H9 (cell line): ENCODE measurements at regions not wholly inside any gene's neighbourhood (a gene's known extent, or its start where the extent isn't known, plus 50 kb on each side); places are given as distances from the start of the nearest gene placed in this dataset.

ENCODE experiments used
- DNase-seq: peaks from one replicate; pipeline ENCODE4 v3.0.0-alpha.2; 2017
- H2AFZ ChIP-seq: one replicate; pipeline ENCODE4 v1.6.1; 2013; ENCODE audit warnings: mild to moderate bottlenecking, low read length, control low read depth, moderate library complexity
- H2AK5ac ChIP-seq: 2 replicates; pipeline ENCODE4 v1.6.1; 2013; ENCODE audit warnings: low read length, control low read depth, mixed read lengths; ENCODE audit not compliant: insufficient read length
- H2BK120ac ChIP-seq: one replicate; pipeline ENCODE4 v1.6.1; 2013; ENCODE audit warnings: low read depth, mild to moderate bottlenecking, low read length, control low read depth, inconsistent platforms; ENCODE audit not compliant: poor library complexity, severe bottlenecking
- H2BK12ac ChIP-seq: 2 replicates; pipeline ENCODE4 v1.6.1; 2013; ENCODE audit warnings: low read length, control low read depth, mixed read lengths, low read depth; ENCODE audit not compliant: insufficient read length
- H2BK15ac ChIP-seq: 2 replicates; pipeline ENCODE4 v1.6.1; 2013; ENCODE audit warnings: low read depth, low read length, control low read depth
- H2BK20ac ChIP-seq: one replicate; pipeline ENCODE4 v1.6.1; 2013; ENCODE audit warnings: low read depth, mild to moderate bottlenecking, low read length, control low read depth, inconsistent platforms; ENCODE audit not compliant: poor library complexity, severe bottlenecking
- H2BK5ac ChIP-seq: 2 replicates; pipeline ENCODE4 v1.6.1; 2013; ENCODE audit warnings: low read length, control low read depth, mixed read lengths; ENCODE audit not compliant: insufficient read length
- H3K14ac ChIP-seq: 2 replicates; pipeline ENCODE4 v1.6.1; 2013; ENCODE audit warnings: low read length, control low read depth; ENCODE audit not compliant: insufficient read depth
- H3K18ac ChIP-seq: 2 replicates; pipeline ENCODE4 v1.6.1; 2013; ENCODE audit warnings: low read depth, mild to moderate bottlenecking, mixed read lengths, low read length, control low read depth; ENCODE audit not compliant: insufficient read length
- H3K23ac ChIP-seq: 2 replicates; pipeline ENCODE4 v1.6.1; 2013; ENCODE audit warnings: low read length, control low read depth, mixed read lengths, low read depth; ENCODE audit not compliant: insufficient read length
- H3K23me2 ChIP-seq: 2 replicates; pipeline ENCODE4 v1.6.1; 2013; ENCODE audit warnings: low read depth, mild to moderate bottlenecking, mixed read lengths, low read length, control low read depth; ENCODE audit not compliant: insufficient read length, poor library complexity, severe bottlenecking
- H3K27ac ChIP-seq: 2 replicates; pipeline ENCODE4 v1.5.1; 2013; ENCODE audit warnings: low read length, control low read depth, mixed read lengths, low read depth; ENCODE audit not compliant: insufficient read length
- H3K27me3 ChIP-seq: 2 replicates; pipeline ENCODE4 v1.6.1; 2013; ENCODE audit warnings: low read length, control low read depth, inconsistent platforms; ENCODE audit not compliant: insufficient read depth
- H3K4ac ChIP-seq: 2 replicates; pipeline ENCODE4 v1.6.1; 2013; ENCODE audit warnings: low read depth, mild to moderate bottlenecking, control low read depth, inconsistent platforms, low read length, moderate library complexity
- H3K4me1 ChIP-seq: 2 replicates; pipeline ENCODE4 v1.6.1; 2013; ENCODE audit warnings: low read length, control low read depth, inconsistent platforms; ENCODE audit not compliant: insufficient read depth
- H3K4me2 ChIP-seq: 2 replicates; pipeline ENCODE4 v1.6.1; 2013; ENCODE audit warnings: low read length, control low read depth, mixed read lengths; ENCODE audit not compliant: insufficient read length, insufficient read depth
- H3K56ac ChIP-seq: 2 replicates; pipeline ENCODE4 v1.6.1; 2013; ENCODE audit warnings: low read depth, mild to moderate bottlenecking, mixed read lengths, low read length, control low read depth; ENCODE audit not compliant: insufficient read length
- H3K79me1 ChIP-seq: 2 replicates; pipeline ENCODE4 v1.6.1; 2013; ENCODE audit warnings: low read depth, mild to moderate bottlenecking, moderate library complexity, low read length, control low read depth, inconsistent platforms; ENCODE audit not compliant: insufficient read depth, poor library complexity, severe bottlenecking
- H3K79me2 ChIP-seq: 2 replicates; pipeline ENCODE4 v1.6.1; 2013; ENCODE audit warnings: low read length, control low read depth, inconsistent platforms; ENCODE audit not compliant: insufficient read depth
- H3K9ac ChIP-seq: 2 replicates; pipeline ENCODE4 v1.6.1; 2013; ENCODE audit warnings: low read length, control low read depth, mixed read lengths; ENCODE audit not compliant: insufficient read length; ENCODE audit errors: extremely low read depth
- H3K9me3 ChIP-seq: one replicate; pipeline ENCODE4 v1.6.1; 2013; ENCODE audit warnings: low read depth, low read length, inconsistent platforms; ENCODE audit not compliant: control insufficient read depth
- H3T11ph ChIP-seq: one replicate; pipeline ENCODE4 v1.6.1; 2013; ENCODE audit warnings: mild to moderate bottlenecking, low read length, control low read depth, inconsistent platforms
- H4K20me1 ChIP-seq: one replicate; pipeline ENCODE4 v1.6.1; 2013; ENCODE audit not compliant: control insufficient read depth, insufficient read length, insufficient read depth
- H4K5ac ChIP-seq: 2 replicates; pipeline ENCODE4 v1.6.1; 2013; ENCODE audit warnings: low read depth, mild to moderate bottlenecking, mixed read lengths, low read length, control low read depth; ENCODE audit not compliant: insufficient read length
- H4K8ac ChIP-seq: replicated peaks from 2 replicates; pipeline ENCODE4 v1.6.1; 2013; ENCODE audit warnings: low read length, control low read depth, mixed read lengths, low read depth; ENCODE audit not compliant: insufficient read length
- H4K91ac ChIP-seq: 2 replicates; pipeline ENCODE4 v1.6.1; 2013; ENCODE audit warnings: low read depth, mild to moderate bottlenecking, moderate library complexity, mixed read lengths, low read length, control low read depth; ENCODE audit not compliant: insufficient read length
- H3K27ac Mint-ChIP-seq, 3 experiments: 2 replicates in 2 of 3; 3 replicates in 1 of 3; pipeline ENCODE4 v1.8.0; 2020 to 2021; ENCODE audit warnings: mixed read lengths in 3 of 3, mild to moderate bottlenecking in 1 of 3, moderate library complexity in 1 of 3
- H3K27me3 Mint-ChIP-seq: 2 replicates; pipeline ENCODE4 v1.8.0; 2021; ENCODE audit warnings: low read depth, mild to moderate bottlenecking, moderate library complexity, mixed read lengths
- H3K36me3 Mint-ChIP-seq, 3 experiments: 2 replicates in 2 of 3; 3 replicates in 1 of 3; pipeline ENCODE4 v1.8.0; 2020 to 2021; ENCODE audit warnings: low read depth in 3 of 3, mixed read lengths in 3 of 3; ENCODE audit not compliant: insufficient read depth in 1 of 3
- H3K4me1 Mint-ChIP-seq, 2 experiments: 2 replicates each; pipeline ENCODE4 v1.8.0; 2020; ENCODE audit warnings: mixed read lengths in 2 of 2
- H3K4me3 Mint-ChIP-seq, 2 experiments: 2 replicates in 1 of 2; 3 replicates in 1 of 2; pipeline ENCODE4 v1.8.0; 2020 to 2021; ENCODE audit warnings: mild to moderate bottlenecking in 2 of 2, mixed read lengths in 2 of 2, moderate library complexity in 1 of 2
- H3K9me3 Mint-ChIP-seq, 2 experiments: 2 replicates in 1 of 2; 3 replicates in 1 of 2; pipeline ENCODE4 v1.8.0; 2020; ENCODE audit warnings: mild to moderate bottlenecking in 2 of 2, mixed read lengths in 2 of 2, moderate library complexity in 1 of 2
- CTCF ChIP-seq: fragments of 200-600 bp; sonication (generic); conservative IDR thresholded peaks from 3 replicates; pipeline ENCODE4 v1.8.0; 2021; ENCODE audit warnings: antibody characterized with exemption, mild to moderate bottlenecking
- WGBS: extraction: QIAGEN DNeasy Blood & Tissue Kit; methylation state at CpG from one replicate; pipeline ENCODE4 v1.1.7; 2013; ENCODE audit warnings: missing lambda C conversion rate, low lambda C conversion rate, mixed read lengths; ENCODE audit not compliant: insufficient read length; ENCODE audit errors: extremely low coverage; 5-methylcytosine and 5-hydroxymethylcytosine counted together

- Histone ChIP-seq H2BK20ac (no peak overlapping the region), H3K4me1 (peaks cover 9% of the 10 kb centered on the region), H3K23ac (no peak overlapping the region), H3K9me3 (no peaks in the 10 kb centered on the region), H3K56ac (no peak overlapping the region), H3K23me2 (no peaks in the 10 kb centered on the region), H3T11ph (no peak overlapping the region), H4K5ac (no peak overlapping the region), H3K4ac (no peak overlapping the region; the same call in 1 of the 2 replicates), H3K18ac (peak overlapping the region; percentile 93), H2BK120ac (peak overlapping the region; percentile 50), H3K79me2 (no peaks in the 10 kb centered on the region), H2AFZ (no peak overlapping the region), H2BK5ac (no peak overlapping the region), H2AK5ac (no peak overlapping the region), H4K91ac (peak overlapping the region; percentile 91), H3K4me2 (peak overlapping the region; percentile 18), H3K14ac (peak overlapping the region; percentile 95), H3K27ac (no peak overlapping the region), H2BK12ac (peak overlapping the region; percentile 63), H4K20me1 (no peaks in the 10 kb centered on the region), H3K27me3 (no peaks in the 10 kb centered on the region), H4K8ac (no peak overlapping the region), H2BK15ac (no peak overlapping the region), H3K9ac (no peak overlapping the region), H3K79me1 (no peaks in the 10 kb centered on the region)
- DNase-seq: peak; percentile 78
- Mint-ChIP-seq H3K27ac (peak overlapping the region in 1 of 3 experiments; percentile 87; a peak in 1 of 7 replicates), H3K27me3 (peaks cover 7% of the 10 kb centered on the region), H3K9me3 (peaks cover 4 to 13% of the 10 kb centered on the region in 2 experiments; a peak in 2 of 5 replicates), H3K4me1 (peaks cover 14 to 24% of the 10 kb centered on the region in 2 experiments), H3K36me3 (peaks cover 2 to 20% (median 6%) of the 10 kb centered on the region in 3 experiments; a peak in 4 of 7 replicates), H3K4me3 (peak overlapping the region in 1 of 2 experiments; percentile 37; a peak in 2 of 5 replicates)
- no peak for TF ChIP-seq CTCF
- WGBS: no CpG with 5 or more reads among the region's 9 CpGs
Measured at GRCh38 chr7:92925876-92926696, 89.7 kb upstream of the CDK6 start.
